Esophagus muscularis mucosa (tissue), 3 donors: ENCODE measurements at regions not wholly inside any gene's neighbourhood (a gene's known extent, or its start where the extent isn't known, plus 50 kb on each side); places are given as distances from the start of the nearest gene placed in this dataset.

ENCODE experiments used
- CTCF ChIP-seq, 3 experiments: fragments of 200-600 bp in 2 of 3; fragments of 450-650 bp in 1 of 3; sonication (generic) in 2 of 3; IDR thresholded peaks; one replicate each; pipeline ENCODE4 v1.5.1; 2017 to 2019; ENCODE audit warnings: antibody characterized with exemption in 3 of 3, mild to moderate bottlenecking in 2 of 3, moderate library complexity in 1 of 3
- EP300 ChIP-seq: sonication (generic); formaldehyde crosslinking; IDR thresholded peaks from one replicate; pipeline ENCODE4 v1.6.1; 2017; ENCODE audit warnings: antibody characterized with exemption

GRCh38 chr1:220326578-220326977 is 54.3 kb upstream of the RAB3GAP2 start:
- no peak for TF ChIP-seq CTCF (IDR thresholded peaks at IDR 0.05)
- no peak for TF ChIP-seq EP300
